DND-41 (cell line): ENCODE measurements at regions not wholly inside any gene's neighbourhood (a gene's known extent, or its start where the extent isn't known, plus 50 kb on each side); places are given as distances from the start of the nearest gene placed in this dataset.

Experiments
- ATAC-seq: fragments of 200-7000 bp; cut with Tn5 transposase; 3 replicates; pipeline ENCODE4 v1.9.1; 2021; ENCODE audit warnings: low read depth; ENCODE audit not compliant: insufficient read depth
- DNase-seq: peaks from one replicate; pipeline ENCODE4 v3.0.0-alpha.2; 2020
- H2AFZ ChIP-seq: 2 replicates; pipeline ENCODE4 v1.6.0; 2012; ENCODE audit warnings: low read depth, low read length
- H3K27ac ChIP-seq: 2 replicates; pipeline ENCODE4 v1.5.1; 2012; ENCODE audit warnings: low read length, inconsistent platforms
- H3K27me3 ChIP-seq: fragments of 200-600 bp; sonication (generic); 2 replicates; pipeline ENCODE4 v1.6.0; 2012; ENCODE audit warnings: low read length, mild to moderate bottlenecking, inconsistent platforms; ENCODE audit not compliant: insufficient read depth, poor library complexity
- H3K36me3 ChIP-seq: 2 replicates; pipeline ENCODE4 v1.5.1; 2012; ENCODE audit warnings: low read length, inconsistent platforms; ENCODE audit not compliant: insufficient read depth
- H3K4me1 ChIP-seq: 2 replicates; pipeline ENCODE4 v1.5.1; 2012; ENCODE audit warnings: mild to moderate bottlenecking, low read length; ENCODE audit not compliant: insufficient read depth
- H3K4me2 ChIP-seq: 2 replicates; pipeline ENCODE4 v1.6.0; 2012; ENCODE audit warnings: mild to moderate bottlenecking, moderate library complexity, low read length, inconsistent platforms; ENCODE audit not compliant: insufficient read depth
- H3K4me3 ChIP-seq, 2 experiments: fragments of 200-600 bp in 1 of 2; shearing (Covaris generic) in 1 of 2; 2 replicates each; pipeline ENCODE4 v1.5.1; 2012 to 2016; ENCODE audit warnings: inconsistent platforms in 2 of 2, low read length in 2 of 2, mild to moderate bottlenecking in 2 of 2, low read depth in 1 of 2, moderate library complexity in 1 of 2
- H3K79me2 ChIP-seq: 2 replicates; pipeline ENCODE4 v1.6.0; 2012; ENCODE audit warnings: low read length, inconsistent platforms; ENCODE audit not compliant: insufficient read depth
- H3K9ac ChIP-seq: 2 replicates; pipeline ENCODE4 v1.6.0; 2012; ENCODE audit warnings: low read depth, mild to moderate bottlenecking, inconsistent platforms, low read length, moderate library complexity
- H3K9me3 ChIP-seq: 2 replicates; pipeline ENCODE4 v1.5.1; 2012; ENCODE audit warnings: low read length, moderate library complexity, mild to moderate bottlenecking, inconsistent platforms; ENCODE audit not compliant: insufficient read depth, severe bottlenecking
- H4K20me1 ChIP-seq: 2 replicates; pipeline ENCODE4 v1.6.0; 2012; ENCODE audit warnings: low read length; ENCODE audit not compliant: insufficient read depth
- EZH2 ChIP-seq: IDR thresholded peaks from 3 replicates; pipeline ENCODE4 v1.6.1; 2012; ENCODE audit warnings: borderline replicate concordance, low read depth, mild to moderate bottlenecking, moderate library complexity, low read length, inconsistent platforms; ENCODE audit not compliant: severe bottlenecking
- TF ChIP-seq, protein P1 (sequence below): IDR thresholded peaks from 2 replicates; pipeline ENCODE4 v1.5.1; 2012; ENCODE audit warnings: borderline replicate concordance, low read length, moderate library complexity, mild to moderate bottlenecking; ENCODE audit not compliant: poor library complexity, severe bottlenecking; ENCODE audit errors: extremely low read depth

DNA sequence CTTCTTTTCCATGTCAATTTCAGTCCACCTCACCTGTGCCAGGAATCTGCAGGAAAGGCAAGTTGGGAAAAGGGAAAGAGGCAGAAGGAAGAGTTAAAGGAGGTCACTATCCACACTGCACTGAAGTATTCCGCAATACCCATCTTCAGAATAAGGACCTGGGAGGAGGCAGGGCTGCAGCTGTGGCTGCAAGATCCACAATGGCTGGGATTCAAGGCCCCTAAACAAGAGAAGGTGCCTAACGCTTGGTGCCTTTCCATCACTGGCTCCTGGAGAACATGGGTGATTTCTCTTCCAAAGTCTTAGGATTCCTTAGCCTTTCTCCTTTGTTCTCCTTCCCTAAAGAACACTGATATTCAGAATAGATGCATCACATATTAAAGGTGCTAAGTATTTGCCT, 204.0 kb downstream of the GRIN2B start:
- DNase-seq (no peak), ATAC-seq (no peak)
- Histone ChIP-seq H3K36me3 (no peaks in the 10 kb centered on the region), H3K9ac (no peak overlapping the region), H3K27me3 (peaks cover 8% of the 10 kb centered on the region), H3K4me1 (no peaks in the 10 kb centered on the region), H2AFZ (no peak overlapping the region), H3K9me3 (no peaks in the 10 kb centered on the region), H3K27ac (no peak overlapping the region), H3K4me2 (no peak overlapping the region), H3K79me2 (no peaks in the 10 kb centered on the region), H3K4me3 (no peak overlapping the region), H4K20me1 (no peaks in the 10 kb centered on the region)
- TF ChIP-seq EZH2 = no peak
- TF ChIP-seq, protein P1, sequence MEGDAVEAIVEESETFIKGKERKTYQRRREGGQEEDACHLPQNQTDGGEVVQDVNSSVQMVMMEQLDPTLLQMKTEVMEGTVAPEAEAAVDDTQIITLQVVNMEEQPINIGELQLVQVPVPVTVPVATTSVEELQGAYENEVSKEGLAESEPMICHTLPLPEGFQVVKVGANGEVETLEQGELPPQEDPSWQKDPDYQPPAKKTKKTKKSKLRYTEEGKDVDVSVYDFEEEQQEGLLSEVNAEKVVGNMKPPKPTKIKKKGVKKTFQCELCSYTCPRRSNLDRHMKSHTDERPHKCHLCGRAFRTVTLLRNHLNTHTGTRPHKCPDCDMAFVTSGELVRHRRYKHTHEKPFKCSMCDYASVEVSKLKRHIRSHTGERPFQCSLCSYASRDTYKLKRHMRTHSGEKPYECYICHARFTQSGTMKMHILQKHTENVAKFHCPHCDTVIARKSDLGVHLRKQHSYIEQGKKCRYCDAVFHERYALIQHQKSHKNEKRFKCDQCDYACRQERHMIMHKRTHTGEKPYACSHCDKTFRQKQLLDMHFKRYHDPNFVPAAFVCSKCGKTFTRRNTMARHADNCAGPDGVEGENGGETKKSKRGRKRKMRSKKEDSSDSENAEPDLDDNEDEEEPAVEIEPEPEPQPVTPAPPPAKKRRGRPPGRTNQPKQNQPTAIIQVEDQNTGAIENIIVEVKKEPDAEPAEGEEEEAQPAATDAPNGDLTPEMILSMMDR = no peak

GRCh38 chr12:13772264-13772663, 209.1 kb downstream of the GRIN2B start:
- no peaks in the 10 kb centered on the region for H3K9me3 ChIP-seq
- TF ChIP-seq EZH2 = no peak
- TF ChIP-seq, protein P1 = no peak
- no peaks in the 10 kb centered on the region for H3K27me3 ChIP-seq
- H3K4me3 ChIP-seq = no peak overlapping the region
- H3K9ac ChIP-seq = no peak overlapping the region
- no peaks in the 10 kb centered on the region for H3K79me2 ChIP-seq
- no peaks in the 10 kb centered on the region for H3K36me3 ChIP-seq
- no peaks in the 10 kb centered on the region for H3K4me1 ChIP-seq
- ATAC-seq = no peak
- H3K4me2 ChIP-seq = no peak overlapping the region
- H4K20me1 ChIP-seq = no peaks in the 10 kb centered on the region
- no peak overlapping the region for H3K27ac ChIP-seq
- no peak overlapping the region for H2AFZ ChIP-seq
- DNase-seq = no peak

DNA sequence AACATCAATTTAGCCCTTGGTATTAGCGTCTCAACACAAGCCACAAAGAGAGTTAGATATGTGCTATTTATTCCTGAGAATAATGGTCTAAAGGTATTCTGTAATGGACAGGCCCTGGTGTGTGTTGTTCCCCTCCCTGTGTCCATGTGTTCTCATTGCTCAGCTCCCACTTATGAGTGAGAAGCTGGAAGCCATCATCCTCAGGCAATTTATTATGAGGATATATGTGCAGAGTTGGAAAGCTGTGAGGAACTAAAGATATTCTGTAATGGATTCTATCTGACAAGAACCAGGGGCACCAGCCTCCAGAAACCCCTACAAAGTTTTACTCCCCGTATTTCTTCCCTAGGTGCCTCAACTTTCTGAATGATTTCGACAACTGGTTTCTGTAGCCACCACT, 210.8 kb downstream of the GRIN2B start:
- H3K4me1 ChIP-seq = no peaks in the 10 kb centered on the region
- no peak overlapping the region for H3K4me2 ChIP-seq
- ATAC-seq (no peak), DNase-seq (no peak)
- TF ChIP-seq, protein P1 = no peak
- no peak for TF ChIP-seq EZH2
- no peak overlapping the region for H2AFZ ChIP-seq
- no peaks in the 10 kb centered on the region for H3K9me3 ChIP-seq
- no peaks in the 10 kb centered on the region for H4K20me1 ChIP-seq
- no peaks in the 10 kb centered on the region for H3K36me3 ChIP-seq
- no peaks in the 10 kb centered on the region for H3K27me3 ChIP-seq
- H3K79me2 ChIP-seq = no peaks in the 10 kb centered on the region
- no peak overlapping the region for H3K9ac ChIP-seq
- H3K4me3 ChIP-seq = no peak overlapping the region
- no peak overlapping the region for H3K27ac ChIP-seq

GRCh38 chr12:13769966-13770365, 211.4 kb downstream of the GRIN2B start:
- no peak overlapping the region for H3K9ac ChIP-seq
- H3K79me2 ChIP-seq = no peaks in the 10 kb centered on the region
- no peaks in the 10 kb centered on the region for H3K27me3 ChIP-seq
- no peaks in the 10 kb centered on the region for H3K4me1 ChIP-seq
- H2AFZ ChIP-seq = no peak overlapping the region
- no peak overlapping the region for H3K4me3 ChIP-seq
- TF ChIP-seq, protein P1 = no peak
- TF ChIP-seq EZH2 = no peak
- ATAC-seq (no peak), DNase-seq (no peak)
- H3K9me3 ChIP-seq = no peaks in the 10 kb centered on the region
- no peak overlapping the region for H3K4me2 ChIP-seq
- H4K20me1 ChIP-seq = no peaks in the 10 kb centered on the region
- no peaks in the 10 kb centered on the region for H3K36me3 ChIP-seq
- H3K27ac ChIP-seq = no peak overlapping the region
